Panc1 (cell line): ENCODE measurements at regions not wholly inside any gene's neighbourhood (a gene's known extent, or its start where the extent isn't known, plus 50 kb on each side); places are given as distances from the start of the nearest gene placed in this dataset.

Source experiments
- ATAC-seq: fragments of 200-7000 bp; cut with Tn5 transposase; 2 replicates; pipeline ENCODE4 v1.9.1; 2020; ENCODE audit warnings: mild to moderate bottlenecking, moderate library complexity
- BruUV-seq: library from RNA; stranded (reverse); fragments of 400-500 nt; replicated peaks from 2 replicates; lab custom pipeline; 2021; lab: Mats Ljungman, UMichigan
- CTCF ChIA-PET: fragments of 300-600 bp; sonication (Branson Sonifier 250); formaldehyde crosslinking; loops from one replicate; lab custom pipeline; 2022; ENCODE audit warnings: antibody characterized with exemption; lab: Charles Lee
- POLR2A ChIA-PET: fragments of 300-600 bp; sonication (Branson Sonifier 250); formaldehyde crosslinking; loops from one replicate; lab custom pipeline; 2022; ENCODE audit warnings: antibody characterized with exemption; lab: Charles Lee
- DNase-seq: peaks from one replicate; pipeline ENCODE4 v3.0.0-alpha.2; 2010; ENCODE audit warnings: low read depth, low spot score
- H3K27ac ChIP-seq: 2 replicates; pipeline ENCODE4 v1.5.1; 2011; ENCODE audit warnings: mild to moderate bottlenecking, low read length, inconsistent platforms
- H3K27me3 ChIP-seq: fragments of 200-500 bp; sonication (Bioruptor generic); 2 replicates; pipeline ENCODE4 v1.6.0; 2014; ENCODE audit warnings: low read length, inconsistent platforms; ENCODE audit not compliant: control insufficient read depth, insufficient read depth
- H3K36me3 ChIP-seq: fragments of 200-500 bp; sonication (Bioruptor generic); 2 replicates; pipeline ENCODE4 v1.5.1; 2014; ENCODE audit warnings: inconsistent platforms, mild to moderate bottlenecking, low read length, moderate library complexity; ENCODE audit not compliant: control insufficient read depth, insufficient read depth
- H3K4me1 ChIP-seq: 2 replicates; pipeline ENCODE4 v1.5.1; 2011; ENCODE audit warnings: inconsistent platforms, mild to moderate bottlenecking, low read length, moderate library complexity; ENCODE audit not compliant: control insufficient read depth, insufficient read depth
- H3K4me3 ChIP-seq, 2 experiments: 2 replicates each; pipeline ENCODE4 v1.5.1; 2011 to 2012; ENCODE audit warnings: low read depth in 2 of 2, low read length in 2 of 2, mild to moderate bottlenecking in 2 of 2, inconsistent platforms in 1 of 2, moderate library complexity in 1 of 2
- H3K9me3 ChIP-seq: fragments of 200-500 bp; sonication (Bioruptor generic); 2 replicates; pipeline ENCODE4 v1.5.1; 2014; ENCODE audit warnings: low read depth, mild to moderate bottlenecking, inconsistent platforms, low read length, moderate library complexity; ENCODE audit not compliant: control insufficient read depth, insufficient read depth
- POLR2AphosphoS5 ChIP-seq: IDR thresholded peaks from 2 replicates; pipeline ENCODE4 v1.6.1; 2012; ENCODE audit warnings: mild to moderate bottlenecking, low read depth, low read length, moderate library complexity
- SIN3A ChIP-seq: IDR thresholded peaks from 2 replicates; pipeline ENCODE4 v1.6.1; 2012; ENCODE audit warnings: low read depth, mild to moderate bottlenecking, low read length, moderate library complexity, borderline replicate concordance; ENCODE audit not compliant: insufficient read depth
- TCF7L2 ChIP-seq: IDR thresholded peaks from 2 replicates; pipeline ENCODE4 v1.6.1; 2011; ENCODE audit warnings: mild to moderate bottlenecking, low read depth, low read length, inconsistent platforms
- in situ Hi-C: cut with HindIII; loops from 2 replicates; pipeline ENCODE4 v1.10.0; 2016; ENCODE audit warnings: low sequenced_read_pairs, low pct_unique_long_range_greater_than_20kb
- intact Hi-C: fragments of 100-400 bp; cut with micrococcal nuclease; formaldehyde crosslinking; loops from one replicate; pipeline ENCODE4 v1.10.0; 2022; ENCODE audit not compliant: unreplicated experiment
- TF ChIP-seq, protein P1 (sequence below): fragments of 450-650 bp; IDR thresholded peaks from 2 replicates; pipeline ENCODE4 v1.5.1; 2017; ENCODE audit warnings: mild to moderate bottlenecking
- TF ChIP-seq, protein P2 (sequence below), 2 experiments: IDR thresholded peaks; 2 replicates each; pipeline ENCODE4 v1.6.1; 2011 to 2012; ENCODE audit warnings: low read depth in 2 of 2, control low read depth in 1 of 2, low read length in 1 of 2, mild to moderate bottlenecking in 1 of 2, moderate library complexity in 1 of 2; ENCODE audit not compliant: insufficient read depth in 1 of 2

DNA sequence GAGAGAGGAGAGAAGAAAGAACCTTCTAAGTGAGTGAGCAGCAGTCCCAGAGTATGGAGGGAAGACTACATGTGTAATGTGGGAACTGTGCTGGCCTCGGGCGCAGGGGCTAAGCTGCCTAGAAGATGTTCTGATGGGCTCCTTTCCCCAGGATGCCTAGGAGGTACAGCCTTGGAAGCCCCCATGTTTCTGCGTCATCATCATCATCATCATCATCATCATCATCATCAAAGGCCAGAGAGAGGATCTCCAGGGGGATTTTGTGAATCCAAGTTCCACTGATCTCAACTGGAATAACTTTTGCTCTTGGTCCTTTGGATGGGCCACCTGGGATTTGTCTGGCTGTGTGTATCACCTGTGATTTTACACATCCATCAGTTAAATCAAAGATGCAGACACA lies 86.0 kb downstream of the BUB3 start:
- no TSS peak for BruUV-seq
- H3K27me3 ChIP-seq: no peaks in the 10 kb centered on the region
- ChIA-PET POLR2A (no interaction called here), CTCF (no interaction called here)
- H3K9me3 ChIP-seq: peaks cover 5% of the 10 kb centered on the region
- in situ Hi-C loops: no loop called here
- DNase-seq: no peak
- no peaks in the 10 kb centered on the region for H3K36me3 ChIP-seq
- intact Hi-C loops: no loop called here
- no peak for TF ChIP-seq SIN3A
- TF ChIP-seq, protein P1, sequence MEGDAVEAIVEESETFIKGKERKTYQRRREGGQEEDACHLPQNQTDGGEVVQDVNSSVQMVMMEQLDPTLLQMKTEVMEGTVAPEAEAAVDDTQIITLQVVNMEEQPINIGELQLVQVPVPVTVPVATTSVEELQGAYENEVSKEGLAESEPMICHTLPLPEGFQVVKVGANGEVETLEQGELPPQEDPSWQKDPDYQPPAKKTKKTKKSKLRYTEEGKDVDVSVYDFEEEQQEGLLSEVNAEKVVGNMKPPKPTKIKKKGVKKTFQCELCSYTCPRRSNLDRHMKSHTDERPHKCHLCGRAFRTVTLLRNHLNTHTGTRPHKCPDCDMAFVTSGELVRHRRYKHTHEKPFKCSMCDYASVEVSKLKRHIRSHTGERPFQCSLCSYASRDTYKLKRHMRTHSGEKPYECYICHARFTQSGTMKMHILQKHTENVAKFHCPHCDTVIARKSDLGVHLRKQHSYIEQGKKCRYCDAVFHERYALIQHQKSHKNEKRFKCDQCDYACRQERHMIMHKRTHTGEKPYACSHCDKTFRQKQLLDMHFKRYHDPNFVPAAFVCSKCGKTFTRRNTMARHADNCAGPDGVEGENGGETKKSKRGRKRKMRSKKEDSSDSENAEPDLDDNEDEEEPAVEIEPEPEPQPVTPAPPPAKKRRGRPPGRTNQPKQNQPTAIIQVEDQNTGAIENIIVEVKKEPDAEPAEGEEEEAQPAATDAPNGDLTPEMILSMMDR: no peak
- TF ChIP-seq TCF7L2: no peak
- TF ChIP-seq, protein P2, sequence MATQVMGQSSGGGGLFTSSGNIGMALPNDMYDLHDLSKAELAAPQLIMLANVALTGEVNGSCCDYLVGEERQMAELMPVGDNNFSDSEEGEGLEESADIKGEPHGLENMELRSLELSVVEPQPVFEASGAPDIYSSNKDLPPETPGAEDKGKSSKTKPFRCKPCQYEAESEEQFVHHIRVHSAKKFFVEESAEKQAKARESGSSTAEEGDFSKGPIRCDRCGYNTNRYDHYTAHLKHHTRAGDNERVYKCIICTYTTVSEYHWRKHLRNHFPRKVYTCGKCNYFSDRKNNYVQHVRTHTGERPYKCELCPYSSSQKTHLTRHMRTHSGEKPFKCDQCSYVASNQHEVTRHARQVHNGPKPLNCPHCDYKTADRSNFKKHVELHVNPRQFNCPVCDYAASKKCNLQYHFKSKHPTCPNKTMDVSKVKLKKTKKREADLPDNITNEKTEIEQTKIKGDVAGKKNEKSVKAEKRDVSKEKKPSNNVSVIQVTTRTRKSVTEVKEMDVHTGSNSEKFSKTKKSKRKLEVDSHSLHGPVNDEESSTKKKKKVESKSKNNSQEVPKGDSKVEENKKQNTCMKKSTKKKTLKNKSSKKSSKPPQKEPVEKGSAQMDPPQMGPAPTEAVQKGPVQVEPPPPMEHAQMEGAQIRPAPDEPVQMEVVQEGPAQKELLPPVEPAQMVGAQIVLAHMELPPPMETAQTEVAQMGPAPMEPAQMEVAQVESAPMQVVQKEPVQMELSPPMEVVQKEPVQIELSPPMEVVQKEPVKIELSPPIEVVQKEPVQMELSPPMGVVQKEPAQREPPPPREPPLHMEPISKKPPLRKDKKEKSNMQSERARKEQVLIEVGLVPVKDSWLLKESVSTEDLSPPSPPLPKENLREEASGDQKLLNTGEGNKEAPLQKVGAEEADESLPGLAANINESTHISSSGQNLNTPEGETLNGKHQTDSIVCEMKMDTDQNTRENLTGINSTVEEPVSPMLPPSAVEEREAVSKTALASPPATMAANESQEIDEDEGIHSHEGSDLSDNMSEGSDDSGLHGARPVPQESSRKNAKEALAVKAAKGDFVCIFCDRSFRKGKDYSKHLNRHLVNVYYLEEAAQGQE (IDR thresholded peaks at IDR 0.05; ENCODE audit: insufficient read depth in 1 of 2, low read depth in 2 of 2, low read length in 1 of 2): no peak
- no peak for TF ChIP-seq POLR2AphosphoS5
- no peak overlapping the region for H3K27ac ChIP-seq
- ATAC-seq: no peak
- no peaks in the 10 kb centered on the region for H3K4me1 ChIP-seq
- H3K4me3 ChIP-seq: no peak overlapping the region

DNA sequence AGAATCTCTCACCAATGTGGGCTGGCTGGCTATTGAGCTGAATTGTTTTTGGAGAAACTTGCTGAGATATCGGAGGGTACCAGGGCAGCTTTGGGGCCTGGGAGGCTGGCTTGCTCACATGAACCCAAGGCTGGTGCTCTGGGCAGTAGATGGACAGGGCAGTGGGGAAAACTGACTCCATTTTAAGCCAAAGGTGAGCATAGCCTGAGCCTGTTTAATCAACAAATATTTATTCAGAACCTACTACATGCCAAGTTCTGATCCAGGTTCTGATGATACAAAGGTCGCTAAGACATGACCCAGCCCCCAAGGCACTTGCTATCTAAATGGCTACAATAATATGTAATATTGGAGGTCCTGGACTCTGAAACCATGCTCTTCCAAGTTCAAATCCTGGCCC lies 86.6 kb downstream of the BUB3 start:
- ChIA-PET CTCF (no interaction called here), POLR2A (no interaction called here)
- no peak for TF ChIP-seq POLR2AphosphoS5
- TF ChIP-seq, protein P1: no peak
- no peak for TF ChIP-seq SIN3A
- TF ChIP-seq TCF7L2: no peak
- in situ Hi-C loops: no loop called here
- DNase-seq: no peak
- Histone ChIP-seq H3K27ac (no peak overlapping the region), H3K4me3 (no peak overlapping the region), H3K27me3 (no peaks in the 10 kb centered on the region), H3K9me3 (0 out of 2 replicates have a peak, but pooled peaks cover under 1% of the 10 kb centered on the region), H3K4me1 (no peaks in the 10 kb centered on the region), H3K36me3 (no peaks in the 10 kb centered on the region)
- no TSS peak for BruUV-seq
- intact Hi-C loops: no loop called here
- ATAC-seq: no peak
